OCI-LY3 (cell line): ENCODE measurements at regions not wholly inside any gene's neighbourhood (a gene's known extent, or its start where the extent isn't known, plus 50 kb on each side); places are given as distances from the start of the nearest gene placed in this dataset.

Experiments used
- CTCF ChIP-seq: fragments of 200-600, 300-600 bp; sonication (generic); IDR thresholded peaks from 2 replicates; pipeline ENCODE4 v1.5.1; 2014; ENCODE audit warnings: antibody characterized with exemption, low read length, low read depth
- EZH2phosphoT487 ChIP-seq: fragments of 200-600 bp; shearing (Covaris generic); IDR thresholded peaks from 2 replicates; pipeline ENCODE4 v1.6.1; 2018; ENCODE audit warnings: antibody characterized with exemption, mixed run types, low read depth

- no peak for TF ChIP-seq EZH2phosphoT487
- TF ChIP-seq CTCF = no peak
Observed at GRCh38 chr4:104818579-104818978, 323.9 kb upstream of the CXXC4 start.
